OCI-LY1 (cell line): ENCODE measurements at regions not wholly inside any gene's neighbourhood (a gene's known extent, or its start where the extent isn't known, plus 50 kb on each side); places are given as distances from the start of the nearest gene placed in this dataset.

ENCODE experiments used
- EZH2 ChIP-seq: fragments of 200-600 bp; sonication (generic), shearing (Covaris generic); IDR thresholded peaks from 2 replicates; pipeline ENCODE4 v1.8.0; 2017; ENCODE audit warnings: borderline replicate concordance, mixed run types, mild to moderate bottlenecking, antibody characterized with exemption, low read length, moderate library complexity, mixed read lengths
- TF ChIP-seq, protein P1 (sequence below): fragments of 200-600 bp; sonication (generic), shearing (Covaris generic); IDR thresholded peaks from 2 replicates; pipeline ENCODE4 v1.5.1; 2017; ENCODE audit warnings: mild to moderate bottlenecking, antibody characterized with exemption, low read length, moderate library complexity, mixed read lengths

DNA sequence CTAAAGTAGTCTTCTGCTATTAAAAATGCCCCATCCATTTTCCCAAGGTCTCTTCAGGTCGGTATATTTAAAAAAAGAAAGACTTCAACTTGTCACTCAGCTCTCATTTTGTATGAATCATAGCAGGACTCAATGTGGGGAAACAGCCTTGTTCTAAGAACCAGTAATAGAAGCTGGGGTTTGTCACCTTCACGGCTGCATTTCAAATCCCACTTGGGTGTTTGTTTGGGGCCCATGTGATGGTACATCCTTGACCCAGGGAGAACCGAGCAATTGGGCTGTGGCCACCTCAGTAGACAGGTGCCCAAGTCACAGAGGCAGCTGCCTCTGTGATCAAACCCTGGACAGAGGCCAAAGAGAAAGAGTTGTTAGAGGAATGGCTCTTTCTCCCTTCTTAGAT lies 70.3 kb upstream of the ARL8B start:
- TF ChIP-seq, protein P1, sequence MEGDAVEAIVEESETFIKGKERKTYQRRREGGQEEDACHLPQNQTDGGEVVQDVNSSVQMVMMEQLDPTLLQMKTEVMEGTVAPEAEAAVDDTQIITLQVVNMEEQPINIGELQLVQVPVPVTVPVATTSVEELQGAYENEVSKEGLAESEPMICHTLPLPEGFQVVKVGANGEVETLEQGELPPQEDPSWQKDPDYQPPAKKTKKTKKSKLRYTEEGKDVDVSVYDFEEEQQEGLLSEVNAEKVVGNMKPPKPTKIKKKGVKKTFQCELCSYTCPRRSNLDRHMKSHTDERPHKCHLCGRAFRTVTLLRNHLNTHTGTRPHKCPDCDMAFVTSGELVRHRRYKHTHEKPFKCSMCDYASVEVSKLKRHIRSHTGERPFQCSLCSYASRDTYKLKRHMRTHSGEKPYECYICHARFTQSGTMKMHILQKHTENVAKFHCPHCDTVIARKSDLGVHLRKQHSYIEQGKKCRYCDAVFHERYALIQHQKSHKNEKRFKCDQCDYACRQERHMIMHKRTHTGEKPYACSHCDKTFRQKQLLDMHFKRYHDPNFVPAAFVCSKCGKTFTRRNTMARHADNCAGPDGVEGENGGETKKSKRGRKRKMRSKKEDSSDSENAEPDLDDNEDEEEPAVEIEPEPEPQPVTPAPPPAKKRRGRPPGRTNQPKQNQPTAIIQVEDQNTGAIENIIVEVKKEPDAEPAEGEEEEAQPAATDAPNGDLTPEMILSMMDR, result no peak
- TF ChIP-seq EZH2, result no peak
